DND-41 (cell line): ENCODE measurements at regions not wholly inside any gene's neighbourhood (a gene's known extent, or its start where the extent isn't known, plus 50 kb on each side); places are given as distances from the start of the nearest gene placed in this dataset.

Experiments used
- ATAC-seq: fragments of 200-7000 bp; cut with Tn5 transposase; 3 replicates; pipeline ENCODE4 v1.9.1; 2021; ENCODE audit warnings: low read depth; ENCODE audit not compliant: insufficient read depth
- DNase-seq: peaks from one replicate; pipeline ENCODE4 v3.0.0-alpha.2; 2020
- H2AFZ ChIP-seq: 2 replicates; pipeline ENCODE4 v1.6.0; 2012; ENCODE audit warnings: low read depth, low read length
- H3K27ac ChIP-seq: 2 replicates; pipeline ENCODE4 v1.5.1; 2012; ENCODE audit warnings: low read length, inconsistent platforms
- H3K27me3 ChIP-seq: fragments of 200-600 bp; sonication (generic); 2 replicates; pipeline ENCODE4 v1.6.0; 2012; ENCODE audit warnings: low read length, mild to moderate bottlenecking, inconsistent platforms; ENCODE audit not compliant: insufficient read depth, poor library complexity
- H3K36me3 ChIP-seq: 2 replicates; pipeline ENCODE4 v1.5.1; 2012; ENCODE audit warnings: low read length, inconsistent platforms; ENCODE audit not compliant: insufficient read depth
- H3K4me1 ChIP-seq: 2 replicates; pipeline ENCODE4 v1.5.1; 2012; ENCODE audit warnings: mild to moderate bottlenecking, low read length; ENCODE audit not compliant: insufficient read depth
- H3K4me2 ChIP-seq: 2 replicates; pipeline ENCODE4 v1.6.0; 2012; ENCODE audit warnings: mild to moderate bottlenecking, moderate library complexity, low read length, inconsistent platforms; ENCODE audit not compliant: insufficient read depth
- H3K4me3 ChIP-seq, 2 experiments: fragments of 200-600 bp in 1 of 2; shearing (Covaris generic) in 1 of 2; 2 replicates each; pipeline ENCODE4 v1.5.1; 2012 to 2016; ENCODE audit warnings: inconsistent platforms in 2 of 2, low read length in 2 of 2, mild to moderate bottlenecking in 2 of 2, low read depth in 1 of 2, moderate library complexity in 1 of 2
- H3K79me2 ChIP-seq: 2 replicates; pipeline ENCODE4 v1.6.0; 2012; ENCODE audit warnings: low read length, inconsistent platforms; ENCODE audit not compliant: insufficient read depth
- H3K9ac ChIP-seq: 2 replicates; pipeline ENCODE4 v1.6.0; 2012; ENCODE audit warnings: low read depth, mild to moderate bottlenecking, inconsistent platforms, low read length, moderate library complexity
- H3K9me3 ChIP-seq: 2 replicates; pipeline ENCODE4 v1.5.1; 2012; ENCODE audit warnings: low read length, moderate library complexity, mild to moderate bottlenecking, inconsistent platforms; ENCODE audit not compliant: insufficient read depth, severe bottlenecking
- H4K20me1 ChIP-seq: 2 replicates; pipeline ENCODE4 v1.6.0; 2012; ENCODE audit warnings: low read length; ENCODE audit not compliant: insufficient read depth
- EZH2 ChIP-seq: IDR thresholded peaks from 3 replicates; pipeline ENCODE4 v1.6.1; 2012; ENCODE audit warnings: borderline replicate concordance, low read depth, mild to moderate bottlenecking, moderate library complexity, low read length, inconsistent platforms; ENCODE audit not compliant: severe bottlenecking
- TF ChIP-seq, protein P1 (sequence below): IDR thresholded peaks from 2 replicates; pipeline ENCODE4 v1.5.1; 2012; ENCODE audit warnings: borderline replicate concordance, low read length, moderate library complexity, mild to moderate bottlenecking; ENCODE audit not compliant: poor library complexity, severe bottlenecking; ENCODE audit errors: extremely low read depth

DNA sequence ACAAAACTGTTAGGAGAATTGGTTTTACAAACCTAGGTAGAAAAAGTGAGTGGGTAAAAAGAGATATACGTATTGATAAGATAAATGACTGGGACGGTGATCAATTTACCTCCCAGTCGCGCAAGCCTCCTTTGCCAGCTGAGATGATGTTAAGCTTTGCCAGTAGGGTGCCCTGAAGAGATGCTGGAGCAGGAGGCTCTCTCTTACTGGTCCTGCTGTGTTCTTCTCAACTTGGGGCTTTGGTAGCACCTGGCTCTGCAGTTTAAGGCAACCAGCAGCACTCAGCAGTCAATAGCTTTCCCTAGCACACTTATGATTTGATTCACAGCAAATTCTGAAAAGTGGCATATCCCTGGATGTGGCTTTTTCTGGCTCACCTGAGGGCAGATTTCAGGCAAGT, 1461.7 kb downstream of the ADGRL3 start:
- Histone ChIP-seq H4K20me1 (no peaks in the 10 kb centered on the region), H3K27ac (no peak overlapping the region), H2AFZ (no peak overlapping the region), H3K79me2 (no peaks in the 10 kb centered on the region), H3K4me3 (no peak overlapping the region), H3K36me3 (no peaks in the 10 kb centered on the region), H3K4me1 (no peaks in the 10 kb centered on the region), H3K27me3 (no peaks in the 10 kb centered on the region), H3K9ac (no peak overlapping the region), H3K4me2 (no peak overlapping the region), H3K9me3 (no peaks in the 10 kb centered on the region)
- TF ChIP-seq, protein P1, sequence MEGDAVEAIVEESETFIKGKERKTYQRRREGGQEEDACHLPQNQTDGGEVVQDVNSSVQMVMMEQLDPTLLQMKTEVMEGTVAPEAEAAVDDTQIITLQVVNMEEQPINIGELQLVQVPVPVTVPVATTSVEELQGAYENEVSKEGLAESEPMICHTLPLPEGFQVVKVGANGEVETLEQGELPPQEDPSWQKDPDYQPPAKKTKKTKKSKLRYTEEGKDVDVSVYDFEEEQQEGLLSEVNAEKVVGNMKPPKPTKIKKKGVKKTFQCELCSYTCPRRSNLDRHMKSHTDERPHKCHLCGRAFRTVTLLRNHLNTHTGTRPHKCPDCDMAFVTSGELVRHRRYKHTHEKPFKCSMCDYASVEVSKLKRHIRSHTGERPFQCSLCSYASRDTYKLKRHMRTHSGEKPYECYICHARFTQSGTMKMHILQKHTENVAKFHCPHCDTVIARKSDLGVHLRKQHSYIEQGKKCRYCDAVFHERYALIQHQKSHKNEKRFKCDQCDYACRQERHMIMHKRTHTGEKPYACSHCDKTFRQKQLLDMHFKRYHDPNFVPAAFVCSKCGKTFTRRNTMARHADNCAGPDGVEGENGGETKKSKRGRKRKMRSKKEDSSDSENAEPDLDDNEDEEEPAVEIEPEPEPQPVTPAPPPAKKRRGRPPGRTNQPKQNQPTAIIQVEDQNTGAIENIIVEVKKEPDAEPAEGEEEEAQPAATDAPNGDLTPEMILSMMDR, result no peak
- TF ChIP-seq EZH2, result no peak
- no peak for DNase-seq
- no peak for ATAC-seq

DNA sequence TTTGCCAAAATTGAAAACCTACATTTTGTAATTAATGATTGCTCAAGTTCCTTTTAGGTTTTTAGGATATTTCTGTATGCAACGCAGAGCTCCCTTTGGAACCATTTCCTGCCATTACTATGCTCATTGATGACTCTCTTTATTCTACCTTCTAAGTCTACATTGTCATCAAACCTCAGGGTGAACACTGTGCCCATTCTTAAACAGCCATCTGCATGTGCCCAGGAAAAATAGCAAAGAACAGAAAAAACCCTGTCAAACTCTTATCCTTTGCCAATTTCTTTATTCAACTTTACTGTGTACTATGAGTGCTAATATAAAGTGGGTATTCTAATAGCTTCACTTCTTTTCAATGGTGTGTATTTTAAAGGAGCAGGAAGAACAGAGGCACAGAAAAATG, 1455.9 kb downstream of the ADGRL3 start:
- Histone ChIP-seq H3K4me1 (no peaks in the 10 kb centered on the region), H3K4me3 (no peak overlapping the region), H3K27ac (no peak overlapping the region), H3K79me2 (no peaks in the 10 kb centered on the region), H3K9ac (no peak overlapping the region), H3K36me3 (no peaks in the 10 kb centered on the region), H3K4me2 (no peak overlapping the region), H3K27me3 (no peaks in the 10 kb centered on the region), H2AFZ (no peak overlapping the region), H4K20me1 (no peaks in the 10 kb centered on the region), H3K9me3 (no peaks in the 10 kb centered on the region)
- DNase-seq (no peak), ATAC-seq (no peak)
- TF ChIP-seq, protein P1, result no peak
- TF ChIP-seq EZH2, result no peak

DNA sequence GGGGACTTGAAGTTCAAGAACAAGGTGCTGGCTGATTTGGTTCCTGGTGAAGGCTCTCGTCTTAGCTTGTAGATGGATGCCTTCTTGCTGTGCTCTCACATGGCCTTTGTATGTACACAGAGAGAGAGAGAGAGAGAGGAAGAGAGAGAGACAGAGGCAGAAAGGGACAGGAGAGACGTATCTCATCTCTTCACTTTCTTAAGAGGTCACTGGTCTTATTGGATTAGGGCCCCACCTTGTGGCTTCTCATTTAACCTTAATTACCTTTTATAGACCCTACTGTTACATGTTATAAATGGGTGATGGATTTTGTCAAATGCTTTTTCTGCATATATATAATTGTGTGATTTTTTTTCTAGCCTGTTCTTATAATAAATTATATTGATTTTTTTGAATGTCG, 1444.2 kb downstream of the ADGRL3 start:
- Histone ChIP-seq H3K27ac (no peak overlapping the region), H3K9me3 (no peaks in the 10 kb centered on the region), H3K79me2 (no peaks in the 10 kb centered on the region), H3K4me1 (no peaks in the 10 kb centered on the region), H2AFZ (no peak overlapping the region), H3K4me2 (no peak overlapping the region), H3K9ac (no peak overlapping the region), H4K20me1 (no peaks in the 10 kb centered on the region), H3K27me3 (no peaks in the 10 kb centered on the region), H3K4me3 (no peak overlapping the region), H3K36me3 (no peaks in the 10 kb centered on the region)
- TF ChIP-seq, protein P1, result peak; percentile 36
- TF ChIP-seq EZH2, result no peak
- ATAC-seq (peak; percentile 17; the same call in 1 of the 3 replicates), DNase-seq (no peak)

DNA sequence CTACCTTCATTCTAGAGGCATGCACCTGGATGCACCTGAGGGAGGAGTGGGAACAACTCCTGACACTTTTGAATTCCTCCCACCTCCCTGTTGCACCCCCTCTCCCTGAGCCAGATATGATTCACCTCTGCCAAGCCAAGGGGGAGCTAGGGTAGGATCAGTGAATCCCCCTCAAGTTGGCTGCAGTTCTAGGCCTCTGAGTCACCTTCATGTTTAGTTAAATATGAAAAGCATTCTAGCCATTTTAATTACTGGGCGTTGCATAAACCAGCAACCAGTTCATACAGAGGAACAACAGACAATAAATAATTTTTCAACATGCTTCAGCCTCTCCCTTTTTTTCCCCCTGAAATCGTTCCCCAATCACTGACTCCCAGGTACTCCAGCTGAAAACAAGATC, 1440.2 kb downstream of the ADGRL3 start:
- no peak overlapping the region for H3K27ac ChIP-seq
- no peak overlapping the region for H2AFZ ChIP-seq
- no peaks in the 10 kb centered on the region for H4K20me1 ChIP-seq
- no peak overlapping the region for H3K4me3 ChIP-seq
- no peak overlapping the region for H3K9ac ChIP-seq
- TF ChIP-seq, protein P1, result no peak
- no peak for TF ChIP-seq EZH2
- DNase-seq (no peak), ATAC-seq (no peak)
- no peaks in the 10 kb centered on the region for H3K9me3 ChIP-seq
- H3K36me3 ChIP-seq, result no peaks in the 10 kb centered on the region
- no peaks in the 10 kb centered on the region for H3K27me3 ChIP-seq
- H3K79me2 ChIP-seq, result no peaks in the 10 kb centered on the region
- no peak overlapping the region for H3K4me2 ChIP-seq
- H3K4me1 ChIP-seq, result no peaks in the 10 kb centered on the region
